Neural cell (in vitro differentiated cells): ENCODE measurements at regions not wholly inside any gene's neighbourhood (a gene's known extent, or its start where the extent isn't known, plus 50 kb on each side); places are given as distances from the start of the nearest gene placed in this dataset.
"Not testable (repeated sequence)": the region's sequence is repeated elsewhere in the genome, so short reads cannot be mapped to it uniquely, and the experiment has no call there.

Source experiments
- H2AFZ ChIP-seq: fragments of 200-600, 300-800 bp; sonication (generic), shearing (Covaris generic); 2 replicates; pipeline ENCODE4 v1.6.0; 2014; ENCODE audit warnings: low read depth, mild to moderate bottlenecking, antibody characterized with exemption, low read length, moderate library complexity
- H3F3A ChIP-seq: fragments of 200-600 bp; shearing (Covaris generic); 2 replicates; pipeline ENCODE4 v1.6.1; 2016; ENCODE audit warnings: mild to moderate bottlenecking, moderate library complexity, mixed read lengths, antibody characterized with exemption, low read length; ENCODE audit not compliant: insufficient read depth, poor library complexity, severe bottlenecking
- H3K27ac ChIP-seq: fragments of 200-600, 300-800 bp; sonication (generic), shearing (Covaris generic); 2 replicates; pipeline ENCODE4 v1.5.1; 2014; ENCODE audit warnings: mild to moderate bottlenecking, low read length, moderate library complexity
- H3K27me3 ChIP-seq: fragments of 300-800, 200-600 bp; sonication (generic), shearing (Covaris generic); 2 replicates; pipeline ENCODE4 v1.6.0; 2014; ENCODE audit warnings: mild to moderate bottlenecking, low read depth, low read length, moderate library complexity; ENCODE audit not compliant: insufficient read depth
- H3K36me3 ChIP-seq: fragments of 300-800, 200-600 bp; sonication (generic), shearing (Covaris generic); 2 replicates; pipeline ENCODE4 v1.5.1; 2014; ENCODE audit warnings: mild to moderate bottlenecking, antibody characterized with exemption, low read length, moderate library complexity; ENCODE audit not compliant: insufficient read depth
- H3K4me2 ChIP-seq: fragments of 300-800, 200-600 bp; sonication (generic), shearing (Covaris generic); 2 replicates; pipeline ENCODE4 v1.6.0; 2014; ENCODE audit warnings: mild to moderate bottlenecking, low read length
- H3K4me3 ChIP-seq: fragments of 300-800, 200-600 bp; sonication (generic), shearing (Covaris generic); 2 replicates; pipeline ENCODE4 v1.5.1; 2014; ENCODE audit warnings: mild to moderate bottlenecking, low read length, moderate library complexity
- H3K79me2 ChIP-seq: fragments of 200-600 bp; shearing (Covaris generic); replicated peaks from 2 replicates; pipeline ENCODE4 v1.6.0; 2014; ENCODE audit warnings: mild to moderate bottlenecking, low read length, moderate library complexity; ENCODE audit not compliant: insufficient read depth
- H3K9ac ChIP-seq: fragments of 300-800, 200-600 bp; sonication (generic), shearing (Covaris generic); 2 replicates; pipeline ENCODE4 v1.6.1; 2016; ENCODE audit warnings: mild to moderate bottlenecking, low read length, mixed read lengths
- H3K9me2 ChIP-seq: fragments of 200-600 bp; shearing (Covaris generic); 2 replicates; pipeline ENCODE4 v1.6.1; 2016; ENCODE audit warnings: mild to moderate bottlenecking, low read length, mixed read lengths; ENCODE audit not compliant: insufficient read depth
- H3K9me3 ChIP-seq: fragments of 200-600, 300-800 bp; sonication (generic), shearing (Covaris generic); 2 replicates; pipeline ENCODE4 v1.6.1; 2016; ENCODE audit warnings: mild to moderate bottlenecking, mixed run types, low read length, moderate library complexity, mixed read lengths
- H4K20me1 ChIP-seq: fragments of 200-600 bp; shearing (Covaris generic); 2 replicates; pipeline ENCODE4 v1.6.1; 2016; ENCODE audit warnings: mild to moderate bottlenecking, mixed run types; ENCODE audit not compliant: insufficient read depth
- CTCF ChIP-seq: fragments of 450-650 bp; IDR thresholded peaks from 2 replicates; pipeline ENCODE4 v1.5.1; 2014; ENCODE audit warnings: antibody characterized with exemption, mild to moderate bottlenecking, moderate library complexity; ENCODE audit not compliant: poor library complexity, severe bottlenecking
- EP300 ChIP-seq: fragments of 450-650 bp; conservative IDR thresholded peaks from 2 replicates; pipeline ENCODE4 v1.6.1; 2014; ENCODE audit warnings: antibody characterized with exemption, mild to moderate bottlenecking, moderate library complexity; ENCODE audit not compliant: poor library complexity, severe bottlenecking
- EZH2 ChIP-seq: fragments of 200-600, 300-800 bp; shearing (Covaris generic), sonication (generic); IDR thresholded peaks from 2 replicates; pipeline ENCODE4 v1.6.1; 2014; ENCODE audit warnings: antibody characterized with exemption, low read length, borderline replicate concordance, mild to moderate bottlenecking; ENCODE audit not compliant: insufficient read depth, poor library complexity, severe bottlenecking
- MXI1 ChIP-seq: fragments of 450-650 bp; conservative IDR thresholded peaks from 2 replicates; pipeline ENCODE4 v1.6.1; 2014; ENCODE audit warnings: antibody characterized with exemption, mild to moderate bottlenecking; ENCODE audit not compliant: poor library complexity, severe bottlenecking
- POLR2AphosphoS5 ChIP-seq: IDR thresholded peaks from 2 replicates; pipeline ENCODE4 v1.6.1; 2012
- RAD21 ChIP-seq: fragments of 450-650 bp; conservative IDR thresholded peaks from 2 replicates; pipeline ENCODE4 v1.6.1; 2014; ENCODE audit warnings: antibody characterized with exemption, mild to moderate bottlenecking, moderate library complexity
- SMC3 ChIP-seq: fragments of 450-650 bp; conservative IDR thresholded peaks from 2 replicates; pipeline ENCODE4 v1.6.1; 2014; ENCODE audit warnings: antibody characterized with exemption, mild to moderate bottlenecking, moderate library complexity; ENCODE audit not compliant: poor library complexity
- TAF1 ChIP-seq: IDR thresholded peaks from 2 replicates; pipeline ENCODE4 v1.6.1; 2012; ENCODE audit warnings: low read depth
- TF ChIP-seq, protein P1 (sequence below): IDR thresholded peaks from 2 replicates; pipeline ENCODE4 v1.6.1; 2012; ENCODE audit warnings: borderline replicate concordance

DNA sequence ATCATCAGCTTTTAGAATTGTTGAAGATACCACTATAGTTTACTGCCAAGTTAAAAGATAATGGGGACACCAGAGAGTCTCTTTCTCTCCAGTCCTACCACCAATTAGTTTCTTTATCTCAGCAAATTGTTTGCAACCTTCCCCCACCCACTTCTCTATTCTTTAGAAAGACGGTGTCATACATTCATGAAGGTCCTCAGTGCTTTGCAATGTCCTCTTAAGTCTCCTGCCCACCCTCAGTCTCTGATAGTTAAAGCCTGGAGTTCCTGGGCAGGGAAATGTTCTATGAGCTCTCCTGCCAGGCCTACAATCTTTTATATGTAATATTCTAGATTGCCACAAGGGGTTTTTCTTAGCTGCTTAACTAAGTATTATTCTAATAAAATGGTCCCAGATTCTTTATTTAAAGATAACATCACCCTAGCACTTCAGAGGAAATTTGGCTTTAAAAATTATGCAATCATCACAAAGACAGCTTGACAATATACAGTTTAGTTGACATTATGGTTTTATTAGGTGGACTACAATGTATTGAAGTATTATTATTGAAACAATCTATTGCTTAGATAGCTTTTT lies 509.2 kb downstream of the CSNK1G3 start:
- Histone ChIP-seq H3K36me3 (no peaks in the 10 kb centered on the region), H3K9me3 (no peaks in the 10 kb centered on the region), H3K27me3 (no peaks in the 10 kb centered on the region), H3K9ac (no peak overlapping the region), H4K20me1 (no peaks in the 10 kb centered on the region), H3K79me2 (no peaks in the 10 kb centered on the region), H3K4me3 (no peak overlapping the region), H3K4me2 (no peak overlapping the region), H3K27ac (no peak overlapping the region), H3F3A (no peaks in the 10 kb centered on the region), H3K9me2 (no peaks in the 10 kb centered on the region), H2AFZ (no peak overlapping the region)
- no peak for TF ChIP-seq CTCF
- no peak for TF ChIP-seq EZH2
- no peak for TF ChIP-seq MXI1
- no peak for TF ChIP-seq SMC3
- TF ChIP-seq RAD21, result no peak
- TF ChIP-seq TAF1, result no peak
- TF ChIP-seq EP300, result no peak
- TF ChIP-seq, protein P1, sequence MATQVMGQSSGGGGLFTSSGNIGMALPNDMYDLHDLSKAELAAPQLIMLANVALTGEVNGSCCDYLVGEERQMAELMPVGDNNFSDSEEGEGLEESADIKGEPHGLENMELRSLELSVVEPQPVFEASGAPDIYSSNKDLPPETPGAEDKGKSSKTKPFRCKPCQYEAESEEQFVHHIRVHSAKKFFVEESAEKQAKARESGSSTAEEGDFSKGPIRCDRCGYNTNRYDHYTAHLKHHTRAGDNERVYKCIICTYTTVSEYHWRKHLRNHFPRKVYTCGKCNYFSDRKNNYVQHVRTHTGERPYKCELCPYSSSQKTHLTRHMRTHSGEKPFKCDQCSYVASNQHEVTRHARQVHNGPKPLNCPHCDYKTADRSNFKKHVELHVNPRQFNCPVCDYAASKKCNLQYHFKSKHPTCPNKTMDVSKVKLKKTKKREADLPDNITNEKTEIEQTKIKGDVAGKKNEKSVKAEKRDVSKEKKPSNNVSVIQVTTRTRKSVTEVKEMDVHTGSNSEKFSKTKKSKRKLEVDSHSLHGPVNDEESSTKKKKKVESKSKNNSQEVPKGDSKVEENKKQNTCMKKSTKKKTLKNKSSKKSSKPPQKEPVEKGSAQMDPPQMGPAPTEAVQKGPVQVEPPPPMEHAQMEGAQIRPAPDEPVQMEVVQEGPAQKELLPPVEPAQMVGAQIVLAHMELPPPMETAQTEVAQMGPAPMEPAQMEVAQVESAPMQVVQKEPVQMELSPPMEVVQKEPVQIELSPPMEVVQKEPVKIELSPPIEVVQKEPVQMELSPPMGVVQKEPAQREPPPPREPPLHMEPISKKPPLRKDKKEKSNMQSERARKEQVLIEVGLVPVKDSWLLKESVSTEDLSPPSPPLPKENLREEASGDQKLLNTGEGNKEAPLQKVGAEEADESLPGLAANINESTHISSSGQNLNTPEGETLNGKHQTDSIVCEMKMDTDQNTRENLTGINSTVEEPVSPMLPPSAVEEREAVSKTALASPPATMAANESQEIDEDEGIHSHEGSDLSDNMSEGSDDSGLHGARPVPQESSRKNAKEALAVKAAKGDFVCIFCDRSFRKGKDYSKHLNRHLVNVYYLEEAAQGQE, result no peak
- no peak for TF ChIP-seq POLR2AphosphoS5

- H3K36me3 ChIP-seq, H3K27me3 ChIP-seq, H3K27ac ChIP-seq, H3K4me3 ChIP-seq, H3K9ac ChIP-seq, H3K4me2 ChIP-seq, H3K9me2 ChIP-seq, H3F3A ChIP-seq, H3K79me2 ChIP-seq, H4K20me1 ChIP-seq, H3K9me3 ChIP-seq, H2AFZ ChIP-seq: not testable (repeated sequence)
Measured at GRCh38 chr5:124017321-124017720, 505.3 kb downstream of the CSNK1G3 start.
